Natural killer cell treated with Interleukin-12 subunit alpha and Interleukin-12 subunit beta and Interleukin-15 and Interleukin-18, amount 100 ng/mL, for 72 hours (primary cell): ENCODE measurements at regions not wholly inside any gene's neighbourhood (a gene's known extent, or its start where the extent isn't known, plus 50 kb on each side); places are given as distances from the start of the nearest gene placed in this dataset.

Source experiments
- ATAC-seq, 2 donors: fragments of 150-1000 bp; cut with Tn5 transposase in 1 of 2; sonication (Bioruptor Pico), chemical (Tn5 transposase) in 1 of 2; 2 replicates each; pipeline ENCODE4 v1.10.0; 2021
- DNase-seq: peaks from one replicate; pipeline ENCODE4 v3.0.0; 2022; ENCODE audit warnings: low spot score
- H3K27ac Mint-ChIP-seq, 2 donors: 1 replicate in 1 of 2; 2 replicates in 1 of 2; pipeline ENCODE4 v1.8.0; 2022; ENCODE audit warnings: mixed read lengths in 2 of 2, mild to moderate bottlenecking in 1 of 2, moderate library complexity in 1 of 2
- H3K27me3 Mint-ChIP-seq, 2 donors: 1 replicate in 1 of 2; 2 replicates in 1 of 2; pipeline ENCODE4 v1.8.0; 2022; ENCODE audit warnings: mixed read lengths in 2 of 2
- H3K36me3 Mint-ChIP-seq: one replicate; pipeline ENCODE4 v1.8.0; 2022; ENCODE audit warnings: mixed read lengths
- H3K4me1 Mint-ChIP-seq, 2 donors: 1 replicate in 1 of 2; 2 replicates in 1 of 2; pipeline ENCODE4 v1.8.0; 2022; ENCODE audit warnings: low read depth in 2 of 2, mixed read lengths in 2 of 2, mild to moderate bottlenecking in 1 of 2
- H3K4me3 Mint-ChIP-seq: one replicate; pipeline ENCODE4 v1.8.0; 2022; ENCODE audit warnings: mixed read lengths
- H3K9me3 Mint-ChIP-seq: 2 replicates; pipeline ENCODE4 v1.8.0; 2022; ENCODE audit warnings: mixed read lengths

DNA sequence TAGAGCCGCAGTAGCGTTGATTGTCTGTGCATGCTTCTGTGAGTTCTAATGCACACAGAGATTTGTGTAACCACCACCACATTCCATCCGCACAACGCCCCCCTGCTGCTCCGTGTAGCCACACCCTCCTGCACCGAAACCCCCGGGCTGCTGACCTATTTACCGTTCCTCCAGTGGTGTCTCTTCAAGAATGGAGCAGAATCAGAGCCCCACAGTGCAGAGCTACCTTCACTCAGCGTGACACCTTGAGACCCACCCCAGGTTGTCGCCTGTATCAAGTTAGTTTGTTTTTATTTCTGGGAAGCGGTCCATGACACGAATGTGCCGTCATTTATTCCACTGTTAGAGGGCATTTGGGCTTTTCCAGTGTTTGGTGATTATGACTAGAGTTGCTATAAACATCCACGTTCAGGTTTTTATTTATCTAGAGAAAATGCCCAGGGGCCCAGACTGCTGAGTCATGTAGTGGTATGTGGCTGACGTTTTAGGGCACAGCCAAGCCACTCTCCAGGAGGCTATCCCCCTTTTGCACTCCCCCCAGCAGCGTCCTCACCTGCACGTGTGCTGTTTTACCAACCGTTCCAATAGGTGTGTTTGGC, 266.8 kb downstream of the NDUFA10 start:
- Mint-ChIP-seq H3K9me3 (no peaks in the 10 kb centered on the region), H3K27me3 (peaks cover 21 to 26% of the 10 kb centered on the region in 2 donors), H3K27ac (no peak overlapping the region), H3K4me3 (no peak overlapping the region), H3K36me3 (no peaks in the 10 kb centered on the region), H3K4me1 (peaks cover 0 to 10% of the 10 kb centered on the region in 2 donors)
- no peak for DNase-seq
- ATAC-seq: no peak

- no peak for ATAC-seq
- no peaks in the 10 kb centered on the region for H3K9me3 Mint-ChIP-seq
Observed at GRCh38 chr2:239756790-239757760, 268.1 kb downstream of the NDUFA10 start.

DNA sequence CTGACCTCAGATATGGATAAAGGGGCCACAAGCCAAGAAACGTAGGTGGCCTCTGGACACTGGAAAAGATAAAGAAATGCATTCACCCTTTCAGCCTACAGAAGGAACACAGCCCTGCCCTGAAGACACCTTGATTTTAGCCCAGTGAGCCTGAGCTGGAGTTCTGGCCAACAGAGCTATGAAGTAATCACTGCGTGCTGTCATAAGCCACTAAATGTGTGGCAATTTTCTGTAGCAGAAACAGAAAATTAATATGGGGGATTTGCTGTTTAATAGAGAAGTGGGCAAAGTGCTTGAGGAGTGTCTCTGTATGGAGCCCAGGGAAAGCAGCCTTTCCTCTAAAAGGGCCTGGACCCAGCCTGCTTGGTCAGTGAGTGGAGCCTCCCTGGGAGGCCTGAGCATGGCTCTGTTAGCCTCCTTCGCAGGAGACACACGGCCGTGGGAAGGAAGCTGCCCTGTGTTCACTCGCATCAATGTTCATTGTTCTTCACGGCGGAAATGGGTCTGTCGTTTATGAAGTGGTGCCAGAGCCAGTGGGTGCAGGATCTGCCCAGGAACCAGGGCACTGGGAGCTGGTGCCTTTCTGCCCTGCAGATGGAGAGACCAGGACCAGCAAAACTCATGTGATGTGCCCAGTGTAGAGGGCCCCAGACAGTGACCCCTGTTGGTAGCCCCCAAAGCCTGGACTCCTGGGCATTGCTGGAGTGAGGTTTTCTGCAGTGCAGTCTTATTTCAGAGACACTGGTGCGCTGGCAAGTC, 268.9 kb downstream of the NDUFA10 start:
- H3K27me3 Mint-ChIP-seq: peaks cover 21 to 26% of the 10 kb centered on the region in 2 donors
- no peaks in the 10 kb centered on the region for H3K9me3 Mint-ChIP-seq
- peaks cover 0 to 7% of the 10 kb centered on the region in 2 donors for H3K4me1 Mint-ChIP-seq
- no peak overlapping the region for H3K27ac Mint-ChIP-seq
- H3K36me3 Mint-ChIP-seq: no peaks in the 10 kb centered on the region
- H3K4me3 Mint-ChIP-seq: no peak overlapping the region
- DNase-seq (no peak), ATAC-seq (peak; percentile 32 to 33)

More at GRCh38 chr2:239756790-239757760, 268.1 kb downstream of the NDUFA10 start:
- Mint-ChIP-seq H3K4me3 (no peak overlapping the region), H3K27me3 (peaks cover 21 to 26% of the 10 kb centered on the region in 2 donors), H3K27ac (no peak overlapping the region), H3K36me3 (no peaks in the 10 kb centered on the region), H3K4me1 (peaks cover 0 to 7% of the 10 kb centered on the region in 2 donors)
- no peak for DNase-seq

DNA sequence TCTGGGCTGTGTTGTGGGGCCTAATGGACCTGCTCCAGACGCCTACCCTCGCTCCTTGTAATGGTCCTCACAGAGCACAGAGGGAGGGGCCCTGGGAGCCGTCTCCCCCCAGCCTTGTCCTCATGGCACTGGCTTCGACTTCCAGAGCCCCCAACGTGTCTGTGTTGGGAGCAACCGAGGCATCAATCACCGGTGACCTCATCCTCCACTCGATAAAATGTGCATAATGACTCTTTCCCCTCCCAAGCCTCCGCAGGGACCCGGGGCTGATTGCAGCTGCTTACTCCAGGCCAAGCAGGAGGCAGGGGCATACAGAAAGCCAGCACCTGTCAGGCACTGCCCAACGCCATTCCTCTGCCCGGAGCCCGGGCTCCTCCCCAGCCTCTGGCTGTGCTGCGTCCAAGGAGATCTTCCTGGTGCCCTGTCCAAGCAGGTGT, 271.7 kb downstream of the NDUFA10 start:
- Mint-ChIP-seq H3K4me1 (peaks cover 0 to 7% of the 10 kb centered on the region in 2 donors), H3K27me3 (peaks cover 21 to 26% of the 10 kb centered on the region in 2 donors), H3K4me3 (no peak overlapping the region), H3K36me3 (no peaks in the 10 kb centered on the region), H3K27ac (no peak overlapping the region), H3K9me3 (no peaks in the 10 kb centered on the region)
- DNase-seq (no peak), ATAC-seq (no peak)

DNA sequence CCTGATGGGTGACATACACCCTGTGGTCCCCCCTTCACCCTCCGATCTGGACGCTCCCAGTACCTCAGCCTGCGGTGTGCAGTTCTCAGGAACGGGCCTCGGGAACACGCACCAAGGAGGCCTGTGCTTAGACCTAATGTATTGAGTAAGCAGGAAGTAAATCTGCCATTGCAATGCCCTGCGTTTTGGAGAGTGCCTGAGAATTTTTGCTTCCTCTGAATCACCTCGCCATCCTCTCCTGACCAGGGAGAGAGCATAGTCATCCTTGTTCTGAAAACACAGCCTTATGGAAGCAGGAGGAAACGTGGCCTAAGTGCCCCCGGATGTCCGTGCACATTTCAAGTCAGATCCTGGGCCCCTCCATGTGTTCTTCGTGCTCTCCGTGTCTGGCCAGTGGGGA, 272.2 kb downstream of the NDUFA10 start:
- Mint-ChIP-seq H3K4me3 (no peak overlapping the region), H3K36me3 (no peaks in the 10 kb centered on the region), H3K4me1 (peaks cover 0 to 7% of the 10 kb centered on the region in 2 donors), H3K27me3 (peaks cover 20 to 24% of the 10 kb centered on the region in 2 donors), H3K9me3 (no peaks in the 10 kb centered on the region), H3K27ac (no peak overlapping the region)
- ATAC-seq (no peak), DNase-seq (no peak)

GRCh38 chr2:239751679-239752355, 273.3 kb downstream of the NDUFA10 start:
- peak; percentile 8 to 17 for ATAC-seq
- no peak for DNase-seq
- no peak overlapping the region for H3K4me3 Mint-ChIP-seq
- peaks cover 15 to 19% of the 10 kb centered on the region in 2 donors for H3K27me3 Mint-ChIP-seq
- H3K9me3 Mint-ChIP-seq: no peaks in the 10 kb centered on the region
- H3K4me1 Mint-ChIP-seq: peaks cover 0 to 6% of the 10 kb centered on the region in 2 donors
- H3K36me3 Mint-ChIP-seq: no peaks in the 10 kb centered on the region
- H3K27ac Mint-ChIP-seq: no peak overlapping the region

GRCh38 chr2:239750929-239751678, 274.0 kb downstream of the NDUFA10 start:
- DNase-seq (no peak), ATAC-seq (peak in 1 of 2 donors; percentile 3)
- H3K4me1 Mint-ChIP-seq: peaks cover 0 to 6% of the 10 kb centered on the region in 2 donors
- no peaks in the 10 kb centered on the region for H3K9me3 Mint-ChIP-seq
- H3K36me3 Mint-ChIP-seq: no peaks in the 10 kb centered on the region
- H3K27me3 Mint-ChIP-seq: peaks cover 15 to 19% of the 10 kb centered on the region in 2 donors
- H3K27ac Mint-ChIP-seq: no peak overlapping the region
- H3K4me3 Mint-ChIP-seq: no peak overlapping the region

- Mint-ChIP-seq H3K36me3 (no peaks in the 10 kb centered on the region), H3K27me3 (peaks cover 11 to 18% of the 10 kb centered on the region in 2 donors), H3K9me3 (no peaks in the 10 kb centered on the region), H3K27ac (no peak overlapping the region), H3K4me3 (no peak overlapping the region), H3K4me1 (peaks cover 0 to 6% of the 10 kb centered on the region in 2 donors)
- DNase-seq: no peak
- ATAC-seq: no peak
Observed at GRCh38 chr2:239750045-239750835, 274.9 kb downstream of the NDUFA10 start.

- Mint-ChIP-seq H3K27me3 (peaks cover 4 to 10% of the 10 kb centered on the region in 2 donors), H3K4me1 (peaks cover 0 to 6% of the 10 kb centered on the region in 2 donors), H3K27ac (no peak overlapping the region), H3K4me3 (no peak overlapping the region), H3K36me3 (no peaks in the 10 kb centered on the region), H3K9me3 (no peaks in the 10 kb centered on the region)
- DNase-seq (no peak), ATAC-seq (no peak)
Observed at GRCh38 chr2:239749272-239749873, 275.8 kb downstream of the NDUFA10 start.

GRCh38 chr2:239748811-239749210, 276.3 kb downstream of the NDUFA10 start:
- ATAC-seq: no peak

GRCh38 chr2:239747771-239748170, 277.4 kb downstream of the NDUFA10 start:
- no peak overlapping the region for H3K27ac Mint-ChIP-seq
- no peak overlapping the region for H3K4me3 Mint-ChIP-seq
- no peak for DNase-seq

More at GRCh38 chr2:239748811-239749210, 276.3 kb downstream of the NDUFA10 start:
- DNase-seq: no peak
- Mint-ChIP-seq H3K27me3 (peaks cover 3 to 4% of the 10 kb centered on the region in 2 donors), H3K9me3 (no peaks in the 10 kb centered on the region), H3K27ac (no peak overlapping the region), H3K36me3 (no peaks in the 10 kb centered on the region), H3K4me1 (peaks cover 0 to 6% of the 10 kb centered on the region in 2 donors), H3K4me3 (no peak overlapping the region)

DNA sequence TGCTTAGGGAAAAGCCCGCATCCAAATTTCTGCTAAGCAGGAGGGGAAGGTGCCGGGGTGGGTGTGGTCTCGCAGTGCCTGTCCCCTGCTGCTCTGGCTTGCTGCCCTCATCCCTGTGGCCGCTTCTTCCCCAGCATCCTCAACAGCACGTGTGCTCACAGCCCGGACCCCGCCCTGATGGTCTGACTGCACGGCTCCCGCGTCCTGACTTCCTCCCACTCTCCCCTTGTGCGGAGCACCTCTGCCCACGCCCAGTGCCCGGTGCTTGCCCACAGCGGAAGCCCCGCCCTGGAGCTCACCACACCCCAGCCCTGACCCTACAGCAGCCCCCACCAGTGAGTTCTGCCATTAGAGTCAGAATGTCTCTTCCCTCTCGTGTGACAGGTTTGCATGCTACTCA, 277.9 kb downstream of the NDUFA10 start:
- no peaks in the 10 kb centered on the region for H3K27me3 Mint-ChIP-seq
- H3K4me1 Mint-ChIP-seq: peaks cover 0 to 6% of the 10 kb centered on the region in 2 donors
- H3K27ac Mint-ChIP-seq: no peak overlapping the region
- no peak overlapping the region for H3K4me3 Mint-ChIP-seq
- no peaks in the 10 kb centered on the region for H3K9me3 Mint-ChIP-seq
- H3K36me3 Mint-ChIP-seq: no peaks in the 10 kb centered on the region
- DNase-seq (no peak), ATAC-seq (peak in 1 of 2 donors; percentile 29)

More at GRCh38 chr2:239747771-239748170, 277.4 kb downstream of the NDUFA10 start:
- Mint-ChIP-seq H3K9me3 (no peaks in the 10 kb centered on the region), H3K4me1 (peaks cover 0 to 6% of the 10 kb centered on the region in 2 donors), H3K27me3 (no peaks in the 10 kb centered on the region), H3K36me3 (no peaks in the 10 kb centered on the region)
- ATAC-seq: no peak
